SK-N-SH (cell line): ENCODE measurements at regions not wholly inside any gene's neighbourhood (a gene's known extent, or its start where the extent isn't known, plus 50 kb on each side); places are given as distances from the start of the nearest gene placed in this dataset.

Experiments
- CTCF ChIA-PET: fragments of 300-600, 350-600 bp; formaldehyde crosslinking; extraction: SDS; loops from one replicate; lab custom pipeline; 2021; lab: Yijun Ruan, JAX
- POLR2A ChIA-PET: fragments of 350-600 bp; sonication (Branson Sonifier 250); formaldehyde crosslinking; extraction: SDS; loops from one replicate; lab custom pipeline; 2020; ENCODE audit warnings: antibody characterized with exemption, inconsistent platforms; lab: Yijun Ruan, JAX
- DNase-seq: peaks from one replicate; pipeline ENCODE4 v3.0.0; 2012
- H2AFZ ChIP-seq: fragments of 200-600 bp; sonication (generic); 2 replicates; pipeline ENCODE4 v1.8.1; 2016; ENCODE audit warnings: antibody characterized with exemption, mild to moderate bottlenecking, low read depth
- H3F3A ChIP-seq: fragments of 200-600 bp; sonication (generic); replicated peaks from 2 replicates; pipeline ENCODE3; 2016; ENCODE audit warnings: antibody characterized with exemption, mild to moderate bottlenecking; ENCODE audit not compliant: insufficient read depth
- H3K27ac ChIP-seq, 2 experiments: fragments of 200-500 bp in 1 of 2; fragments of 200-600 bp in 1 of 2; sonication (Bioruptor generic) in 1 of 2; sonication (generic), shearing (Covaris generic) in 1 of 2; 2 replicates each; pipeline versions ENCODE4 v1.5.1 to v1.6.1; 2014 to 2016; ENCODE audit warnings: low read depth in 2 of 2, inconsistent platforms in 1 of 2, low read length in 1 of 2, mild to moderate bottlenecking in 1 of 2, mixed read lengths in 1 of 2
- H3K27me3 ChIP-seq: fragments of 200-600 bp; sonication (generic), shearing (Covaris generic); 2 replicates; pipeline ENCODE4 v1.6.1; 2016; ENCODE audit warnings: mixed run types; ENCODE audit not compliant: insufficient read depth
- H3K36me3 ChIP-seq, 2 experiments: fragments of 200-500 bp in 1 of 2; fragments of 200-600 bp in 1 of 2; sonication (Bioruptor generic) in 1 of 2; sonication (generic) in 1 of 2; replicated peaks in 1 of 2; 2 replicates each; pipeline versions ENCODE3 to v1.5.1; 2014 to 2016; ENCODE audit warnings: low read length in 1 of 2, mild to moderate bottlenecking in 1 of 2; ENCODE audit not compliant: insufficient read depth in 2 of 2, control insufficient read depth in 1 of 2
- H3K4me1 ChIP-seq, 2 experiments: fragments of 200-500 bp in 1 of 2; fragments of 200-600 bp in 1 of 2; sonication (Bioruptor generic) in 1 of 2; sonication (generic), shearing (Covaris generic) in 1 of 2; 2 replicates each; pipeline versions ENCODE4 v1.5.1 to v1.6.1; 2014 to 2016; ENCODE audit warnings: low read depth in 1 of 2, low read length in 1 of 2, mixed run types in 1 of 2; ENCODE audit not compliant: insufficient read depth in 2 of 2, control insufficient read depth in 1 of 2
- H3K4me2 ChIP-seq: fragments of 200-600 bp; sonication (generic), shearing (Covaris generic); 2 replicates; pipeline ENCODE4 v1.6.1; 2017; ENCODE audit warnings: mixed run types
- H3K4me3 ChIP-seq, 2 experiments: fragments of 200-500 bp in 1 of 2; fragments of 200-600 bp in 1 of 2; sonication (Bioruptor generic) in 1 of 2; sonication (generic), shearing (Covaris generic) in 1 of 2; 2 replicates each; pipeline versions ENCODE4 v1.5.1 to v1.8.1; 2014 to 2016; ENCODE audit warnings: low read depth in 2 of 2, inconsistent platforms in 1 of 2, low read length in 1 of 2, mild to moderate bottlenecking in 1 of 2, mixed read lengths in 1 of 2, moderate library complexity in 1 of 2
- H3K79me2 ChIP-seq: fragments of 200-600 bp; sonication (generic); 2 replicates; pipeline ENCODE4 v1.8.1; 2017; ENCODE audit warnings: mild to moderate bottlenecking; ENCODE audit not compliant: insufficient read depth
- H3K9ac ChIP-seq: fragments of 200-600 bp; sonication (generic); 2 replicates; pipeline ENCODE4 v1.6.1; 2017; ENCODE audit warnings: mixed run types
- H3K9me2 ChIP-seq: fragments of 200-600 bp; sonication (generic); 2 replicates; pipeline ENCODE4 v1.6.1; 2017; ENCODE audit warnings: mixed run types
- H3K9me3 ChIP-seq: fragments of 200-600 bp; sonication (generic); 2 replicates; pipeline ENCODE4 v1.6.1; 2017; ENCODE audit warnings: mixed run types, mild to moderate bottlenecking, moderate library complexity
- H4K20me1 ChIP-seq: fragments of 200-600 bp; sonication (generic); 2 replicates; pipeline ENCODE4 v1.6.1; 2017; ENCODE audit warnings: mild to moderate bottlenecking, mixed run types; ENCODE audit not compliant: insufficient read depth
- EP300 ChIP-seq, 2 experiments: IDR thresholded peaks; 2 replicates each; pipeline versions ENCODE4 v1.4.0 to v1.6.1; 2012; ENCODE audit warnings: borderline replicate concordance in 1 of 2, low read depth in 1 of 2, low read length in 1 of 2
- EZH2phosphoT487 ChIP-seq: fragments of 200-600 bp; sonication (generic); IDR thresholded peaks from 2 replicates; pipeline ENCODE4 v1.6.1; 2017; ENCODE audit warnings: low read depth, mixed run types, mild to moderate bottlenecking, antibody characterized with exemption, moderate library complexity, borderline replicate concordance
- GATA2 ChIP-seq: sonication (generic); formaldehyde crosslinking; IDR thresholded peaks from 2 replicates; pipeline ENCODE4 v1.5.0; 2020; ENCODE audit warnings: mild to moderate bottlenecking, missing genetic modification reagents
- JUND ChIP-seq: IDR thresholded peaks from 2 replicates; pipeline ENCODE4 v1.4.0; 2012
- MEF2A ChIP-seq: IDR thresholded peaks from 2 replicates; pipeline ENCODE4 v1.4.0; 2012; ENCODE audit warnings: low read depth, borderline replicate concordance
- MXI1 ChIP-seq: IDR thresholded peaks from 2 replicates; pipeline ENCODE4 v1.6.1; 2012; ENCODE audit warnings: mild to moderate bottlenecking, low read depth, low read length, improper control_type of control experiment
- NFIC ChIP-seq: IDR thresholded peaks from 2 replicates; pipeline ENCODE4 v1.4.0; 2012; ENCODE audit warnings: borderline replicate concordance
- RCOR1 ChIP-seq: fragments of 150-350 bp; IDR thresholded peaks from 2 replicates; pipeline ENCODE4 v1.6.1; 2017; ENCODE audit warnings: antibody characterized with exemption, low read length
- REST ChIP-seq: IDR thresholded peaks from 2 replicates; pipeline ENCODE4 v1.6.1; 2012; ENCODE audit warnings: mild to moderate bottlenecking, low read depth, low read length, moderate library complexity
- RXRA ChIP-seq: IDR thresholded peaks from 2 replicates; pipeline ENCODE4 v1.4.0; 2012; ENCODE audit warnings: low read depth, mild to moderate bottlenecking, borderline replicate concordance
- TAF1 ChIP-seq: IDR thresholded peaks from 2 replicates; pipeline ENCODE4 v1.6.1; 2012; ENCODE audit warnings: low read depth, mild to moderate bottlenecking, low read length, moderate library complexity, borderline replicate concordance
- TEAD4 ChIP-seq: IDR thresholded peaks from 2 replicates; pipeline ENCODE4 v1.4.0; 2012; ENCODE audit warnings: mild to moderate bottlenecking, borderline replicate concordance; ENCODE audit not compliant: insufficient read depth
- USF2 ChIP-seq: fragments of 150-350 bp; IDR thresholded peaks from 2 replicates; pipeline ENCODE4 v1.6.1; 2017; ENCODE audit warnings: antibody characterized with exemption, low read length, low read depth, borderline replicate concordance
- ZBTB33 ChIP-seq: IDR thresholded peaks from 2 replicates; pipeline ENCODE4 v1.4.0; 2012; ENCODE audit warnings: low read depth, borderline replicate concordance
- WGBS: methylation state at CpG from one replicate; pipeline ENCODE4 v1.1.6; 2017; ENCODE audit warnings: low lambda C conversion rate; 5-methylcytosine and 5-hydroxymethylcytosine counted together
- TF ChIP-seq, protein P1 (sequence below): fragments of 150-350 bp; IDR thresholded peaks from 2 replicates; pipeline ENCODE4 v1.6.1; 2016; ENCODE audit warnings: mild to moderate bottlenecking, low read depth, low read length

DNA sequence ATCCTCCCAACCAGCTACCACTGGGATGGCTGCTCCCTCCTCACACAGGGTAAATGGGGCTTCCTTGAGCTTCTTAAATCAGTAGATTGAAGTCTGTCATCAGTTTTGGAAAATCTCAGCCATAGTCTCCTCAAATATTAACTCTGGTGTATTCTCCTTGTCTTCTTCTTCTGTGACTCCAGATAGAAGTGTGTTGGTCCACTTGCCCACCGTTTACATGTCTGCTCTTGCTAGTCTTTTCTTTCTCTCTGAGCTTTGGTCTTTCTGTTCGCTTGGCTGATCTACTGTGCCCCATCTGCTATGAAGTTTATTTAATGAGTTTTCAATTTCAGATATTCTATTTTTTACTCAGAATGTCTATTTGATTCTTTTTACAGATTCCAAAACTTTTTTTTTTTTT is 281.7 kb upstream of the HDAC4 start (continued):
- TF ChIP-seq, protein P1, sequence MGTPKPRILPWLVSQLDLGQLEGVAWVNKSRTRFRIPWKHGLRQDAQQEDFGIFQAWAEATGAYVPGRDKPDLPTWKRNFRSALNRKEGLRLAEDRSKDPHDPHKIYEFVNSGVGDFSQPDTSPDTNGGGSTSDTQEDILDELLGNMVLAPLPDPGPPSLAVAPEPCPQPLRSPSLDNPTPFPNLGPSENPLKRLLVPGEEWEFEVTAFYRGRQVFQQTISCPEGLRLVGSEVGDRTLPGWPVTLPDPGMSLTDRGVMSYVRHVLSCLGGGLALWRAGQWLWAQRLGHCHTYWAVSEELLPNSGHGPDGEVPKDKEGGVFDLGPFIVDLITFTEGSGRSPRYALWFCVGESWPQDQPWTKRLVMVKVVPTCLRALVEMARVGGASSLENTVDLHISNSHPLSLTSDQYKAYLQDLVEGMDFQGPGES = no peak
- TF ChIP-seq NFIC (no peak), ZBTB33 (no peak)

- H4K20me1 ChIP-seq = no peaks in the 10 kb centered on the region
- no peaks in the 10 kb centered on the region for H3F3A ChIP-seq
- H3K79me2 ChIP-seq = no peaks in the 10 kb centered on the region
- peaks cover 0 to 12% of the 10 kb centered on the region in 2 experiments; a peak in 1 of 4 replicates for H3K4me1 ChIP-seq
- no peaks in the 10 kb centered on the region for H3K27me3 ChIP-seq
- ChIA-PET CTCF (no interaction called here), POLR2A (no interaction called here)
- no peaks in the 10 kb centered on the region for H3K9me2 ChIP-seq
- no peak overlapping the region for H3K27ac ChIP-seq
- 33% methylated on average over 1 of the region's 1 CpG for WGBS
- no peaks in the 10 kb centered on the region for H3K36me3 ChIP-seq
- DNase-seq = no peak
- H3K4me3 ChIP-seq = no peak overlapping the region
- TF ChIP-seq MEF2A (no peak), GATA2 (CRISPR knock-in tag) (no peak), REST (no peak), RCOR1 (no peak), RXRA (no peak), TEAD4 (no peak), EZH2phosphoT487 (no peak), ZBTB33 (no peak), JUND (no peak), MXI1 (no peak), EP300 (IDR thresholded peaks at IDR 0.05; ENCODE audit: borderline replicate concordance in 1 of 2, low read depth in 1 of 2, low read length in 1 of 2) (no peak), USF2 (no peak), TAF1 (no peak)
- H3K9ac ChIP-seq = no peak overlapping the region
- no peak overlapping the region for H2AFZ ChIP-seq
- no peaks in the 10 kb centered on the region; the same call in 1 of the 2 replicates for H3K9me3 ChIP-seq
- H3K4me2 ChIP-seq = no peak overlapping the region
These were observed 278.9 kb upstream of the HDAC4 start for GRCh38 chr2:239679755-239680154.
